ENCODE measurements at regions not wholly inside any gene's neighbourhood (a gene's known extent, or its start where the extent isn't known, plus 50 kb on each side); places are given as distances from the start of the nearest gene placed in this dataset.

GRCh38 chr10:131771634-131772358, 129.0 kb upstream of the PPP2R2D start:
- DNase-seq (ENCODE audit: low read depth in 2 of 2) = no peak

GRCh38 chr10:131772441-131772840, 128.4 kb upstream of the PPP2R2D start:
- no peak for DNase-seq (ENCODE audit: low read depth in 2 of 2)

- DNase-seq (ENCODE audit: low read depth in 2 of 2) = no peak
Observed at GRCh38 chr10:131773370-131774343, 127.2 kb upstream of the PPP2R2D start.

DNA sequence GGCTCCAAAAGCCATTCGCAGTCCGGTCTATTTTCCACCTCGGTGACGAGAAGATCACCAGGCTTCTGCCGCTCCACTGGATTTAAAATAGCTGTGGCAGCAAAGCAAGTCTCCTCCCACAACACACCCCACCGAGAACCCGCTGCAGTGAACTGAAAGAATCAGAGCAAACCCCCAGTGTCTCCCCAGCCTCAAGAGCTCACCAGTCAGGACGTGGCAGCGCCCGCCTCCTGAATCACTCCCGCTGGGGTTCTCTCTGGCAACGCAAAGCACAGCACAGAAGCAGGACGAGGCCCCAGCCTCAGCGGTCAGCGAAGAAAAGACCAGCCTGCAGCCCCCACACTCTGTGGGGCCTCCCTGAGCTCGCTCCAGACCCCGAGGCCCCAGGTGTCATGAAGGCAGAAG, 126.1 kb upstream of the PPP2R2D start:
- no peak for DNase-seq (ENCODE audit: low read depth in 2 of 2)

GRCh38 chr10:131775433-131775832, 125.4 kb upstream of the PPP2R2D start:
- no peak for DNase-seq (ENCODE audit: low read depth in 2 of 2)

DNA sequence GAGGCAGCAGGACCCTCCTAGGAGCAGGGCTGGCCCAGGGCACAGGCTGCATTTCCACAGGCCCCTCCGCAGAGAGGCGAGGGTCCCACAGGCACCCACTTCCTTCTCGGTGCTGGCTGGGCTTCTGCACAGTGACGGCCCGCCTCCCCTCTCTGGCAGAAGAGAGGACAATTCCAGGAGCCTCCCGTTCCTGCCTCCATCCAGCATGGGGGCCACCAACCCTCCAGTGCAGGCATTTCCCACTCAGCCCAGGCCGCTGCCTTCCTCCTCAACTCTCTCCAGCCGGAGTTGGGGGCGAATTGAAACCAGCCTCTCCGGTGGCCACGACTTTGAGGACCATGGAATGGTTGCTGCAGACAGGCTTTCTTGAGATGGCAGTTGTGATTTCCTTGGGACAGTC, 125.0 kb upstream of the PPP2R2D start:
- no peak for DNase-seq (ENCODE audit: low read depth in 2 of 2)

GRCh38 chr10:131776496-131776895, 124.3 kb upstream of the PPP2R2D start:
- DNase-seq (ENCODE audit: low read depth in 2 of 2) = no peak

- no peak for DNase-seq (ENCODE audit: low read depth in 2 of 2)
Observed at GRCh38 chr10:131777162-131777561, 123.6 kb upstream of the PPP2R2D start.

DNA sequence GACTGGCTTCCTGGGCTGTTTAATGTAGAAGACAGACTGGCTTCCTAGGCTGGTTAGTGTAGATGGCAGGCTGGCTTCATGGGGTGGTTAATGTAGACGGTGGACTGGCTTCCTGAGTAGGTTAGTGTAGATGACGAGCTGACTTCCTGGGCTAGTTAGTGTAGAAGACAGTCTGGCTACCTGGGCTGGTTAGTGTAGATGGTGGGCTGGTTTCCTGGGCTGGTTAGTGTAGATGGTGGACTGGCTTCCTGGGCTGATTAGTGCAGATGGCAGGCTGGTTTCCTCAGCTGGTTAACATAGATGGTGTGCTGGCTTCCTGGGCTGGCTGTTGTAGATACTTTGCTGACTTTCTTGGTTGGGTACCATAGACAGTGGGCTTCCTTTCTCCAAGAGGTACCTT, 122.9 kb upstream of the PPP2R2D start:
- DNase-seq (ENCODE audit: low read depth in 2 of 2) = no peak

DNA sequence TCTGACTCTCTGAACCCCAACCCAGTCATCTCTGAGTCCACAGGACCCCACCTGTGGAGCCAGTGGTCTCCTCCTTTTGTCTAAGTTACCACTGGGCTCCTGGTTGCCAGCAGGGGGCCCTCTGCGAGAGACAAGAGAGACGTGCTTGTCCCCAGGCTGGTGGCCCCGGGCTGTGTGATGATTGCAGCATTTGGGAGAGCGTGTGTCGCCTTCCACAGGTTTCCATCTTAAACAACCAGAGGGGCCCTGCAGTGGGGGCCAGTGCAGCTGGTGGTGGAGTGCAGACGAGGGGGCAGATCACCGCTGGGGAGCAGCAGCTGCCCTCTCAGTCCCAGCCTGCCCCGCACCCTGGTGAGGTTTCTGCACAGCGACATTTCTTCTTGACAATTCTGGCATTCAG, 122.4 kb upstream of the PPP2R2D start:
- no peak for DNase-seq (ENCODE audit: low read depth in 2 of 2)

- no peak for DNase-seq (ENCODE audit: low read depth in 2 of 2)
Observed at GRCh38 chr10:131778842-131779241, 122.0 kb upstream of the PPP2R2D start.

GRCh38 chr10:131779661-131780394, 121.0 kb upstream of the PPP2R2D start:
- no peak for DNase-seq (ENCODE audit: low read depth in 2 of 2)

DNA sequence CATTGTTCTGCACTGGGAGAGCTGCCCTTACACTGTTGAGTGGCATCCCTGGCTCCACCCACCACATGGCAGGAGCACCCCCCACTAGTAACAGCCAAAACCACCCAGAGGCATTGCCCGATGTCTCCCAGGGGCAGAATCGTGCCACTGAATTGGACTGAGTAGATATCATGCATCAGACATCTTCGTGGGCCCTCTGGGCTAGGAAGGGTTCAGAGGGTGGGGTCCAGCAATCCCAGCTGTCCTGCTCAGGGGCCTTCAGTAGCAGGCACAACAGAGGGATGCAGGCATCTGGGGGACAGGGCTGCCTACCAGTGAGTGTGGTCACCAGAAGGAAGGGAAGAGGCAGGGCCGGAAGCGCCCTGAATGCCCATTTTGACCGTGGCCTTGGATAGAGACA, 119.7 kb upstream of the PPP2R2D start:
- no peak for DNase-seq (ENCODE audit: low read depth in 2 of 2)

DNA sequence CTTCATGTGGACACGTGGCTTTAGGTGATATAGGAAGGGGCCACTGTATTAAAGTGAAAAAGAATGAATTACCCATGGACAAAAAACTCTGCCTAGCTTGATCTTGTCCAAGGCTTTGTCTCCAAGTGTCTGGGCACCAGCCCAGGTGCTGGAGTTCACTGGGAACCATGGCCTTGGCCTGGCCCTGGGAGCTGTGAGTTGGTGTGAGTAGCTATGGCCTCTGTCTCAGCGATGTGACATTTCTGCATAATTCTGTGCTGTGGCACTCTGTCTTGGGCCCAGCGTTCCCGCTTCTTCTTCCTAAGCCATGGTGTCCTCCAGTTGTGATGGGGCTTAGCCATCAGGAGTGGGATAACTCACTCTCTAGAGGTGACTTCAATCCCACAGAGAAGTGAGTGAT, 119.0 kb upstream of the PPP2R2D start:
- DNase-seq (ENCODE audit: low read depth in 2 of 2) = no peak

DNA sequence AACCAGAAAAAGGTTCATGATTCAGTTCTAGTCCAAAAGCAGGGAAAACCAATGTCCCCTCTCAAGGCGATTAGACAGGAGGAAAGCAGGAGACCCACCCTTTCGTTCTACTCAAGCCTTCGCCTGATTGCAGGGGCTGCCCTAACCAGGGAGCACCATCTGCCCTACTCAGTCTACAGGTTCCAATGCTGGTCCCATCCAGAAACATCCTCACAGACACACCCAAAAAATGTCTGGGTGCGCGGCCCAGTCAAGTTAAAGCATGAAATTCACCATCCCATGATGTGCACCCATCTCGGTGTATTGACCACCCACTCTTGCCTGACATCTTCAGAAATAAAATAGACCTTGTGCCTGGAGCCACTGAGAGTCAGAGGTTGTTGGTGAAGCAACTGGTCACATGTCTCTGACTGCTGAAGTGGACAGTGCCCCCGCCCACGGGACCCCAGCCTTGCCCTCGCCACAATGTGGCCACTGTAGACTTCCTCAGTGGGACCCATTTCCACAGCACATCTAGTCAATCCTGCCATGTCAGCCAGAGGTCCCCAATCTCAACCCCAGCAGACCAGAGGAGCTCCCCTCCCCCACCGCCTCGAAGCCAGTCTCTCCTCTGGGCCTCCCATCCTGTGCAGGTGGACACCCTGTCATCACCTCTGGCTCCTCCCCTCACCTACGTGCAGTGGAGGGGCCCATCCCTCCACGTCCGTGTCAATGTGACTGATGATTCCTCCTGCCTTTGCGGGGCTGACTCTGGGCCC, 116.3 kb upstream of the PPP2R2D start:
- no peak for DNase-seq (ENCODE audit: low read depth in 2 of 2)

DNA sequence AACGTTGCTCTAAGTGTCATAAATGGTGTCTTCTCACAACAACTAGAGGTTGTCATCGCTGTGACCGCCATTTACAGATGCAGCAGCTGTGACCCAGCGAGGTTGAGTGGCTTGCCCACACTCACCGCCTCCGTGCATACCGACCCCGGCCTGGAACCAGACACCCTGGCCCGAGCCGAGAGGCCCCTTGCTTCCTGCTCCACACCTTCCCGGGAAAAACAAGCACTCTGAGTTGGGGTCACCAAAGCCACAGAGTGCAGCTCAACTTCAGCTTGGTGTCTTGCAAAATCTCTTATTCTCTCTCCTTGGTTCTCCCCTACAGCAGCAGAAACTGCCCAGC, 115.7 kb upstream of the PPP2R2D start:
- no peak for DNase-seq (ENCODE audit: low read depth in 2 of 2)

- DNase-seq (ENCODE audit: low read depth in 2 of 2) = no peak
Observed at GRCh38 chr10:131786756-131787605, 113.8 kb upstream of the PPP2R2D start.

DNA sequence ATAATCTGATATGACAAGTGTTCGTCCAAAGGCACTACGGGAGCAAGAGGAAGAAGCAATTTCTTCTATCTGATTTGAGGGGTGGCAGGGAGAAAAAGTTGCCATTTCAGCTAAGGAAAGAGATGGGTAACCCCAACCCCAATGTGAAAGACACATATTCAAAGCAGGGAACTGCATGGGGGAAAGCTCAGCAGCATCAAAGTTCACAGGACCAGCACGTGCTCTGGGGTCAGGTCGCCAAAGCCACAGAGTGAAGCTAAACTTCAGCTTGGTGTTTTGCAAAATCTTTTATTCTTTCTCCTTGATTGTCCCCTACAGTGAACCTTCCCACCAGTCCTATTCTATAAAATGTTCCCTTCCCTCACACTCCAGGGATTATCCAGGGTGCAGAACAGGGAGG, 112.8 kb upstream of the PPP2R2D start:
- no peak for DNase-seq (ENCODE audit: low read depth in 2 of 2)

- DNase-seq (ENCODE audit: low read depth in 2 of 2) = no peak
Observed at GRCh38 chr10:131788386-131788785, 112.4 kb upstream of the PPP2R2D start.

DNA sequence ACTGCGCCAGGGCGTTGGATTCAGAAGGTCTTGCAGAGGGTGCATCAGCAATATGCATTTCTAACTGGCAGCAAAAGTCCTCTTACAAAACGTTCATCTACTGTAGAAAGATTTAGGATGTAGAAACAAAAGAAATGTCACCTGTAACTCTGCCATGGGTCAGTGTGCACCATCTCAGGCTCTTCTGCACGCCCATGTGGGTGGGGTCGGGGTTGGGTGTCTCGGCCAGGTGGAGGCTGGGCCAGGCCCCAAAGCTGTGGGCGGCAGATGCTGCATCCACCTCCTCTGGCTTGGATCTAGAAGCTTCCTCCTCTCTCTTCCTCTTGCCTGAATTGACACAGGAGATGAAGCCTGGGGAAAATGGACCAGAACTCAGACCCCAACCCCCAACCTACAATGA, 111.3 kb upstream of the PPP2R2D start:
- DNase-seq (ENCODE audit: low read depth in 2 of 2) = no peak

DNA sequence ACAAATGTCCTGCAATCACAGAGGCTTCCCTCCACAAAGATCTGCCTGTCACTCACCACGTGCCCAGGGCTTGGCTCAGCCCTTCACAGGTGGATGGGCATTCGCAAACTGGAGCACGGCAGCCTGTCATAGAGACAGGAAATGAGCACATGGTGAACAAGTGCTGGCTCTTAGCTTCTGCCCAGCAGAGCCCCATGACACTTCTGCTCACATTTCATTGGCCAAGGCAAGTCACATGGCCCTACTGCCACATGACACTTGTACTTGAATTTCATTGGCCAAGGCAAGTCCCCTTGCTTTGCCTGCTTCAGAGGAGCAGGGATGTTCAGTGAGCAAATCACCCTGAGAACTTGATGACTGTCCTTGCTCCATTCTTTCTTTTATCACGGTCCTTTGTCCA, 110.8 kb upstream of the PPP2R2D start:
- DNase-seq (ENCODE audit: low read depth in 2 of 2) = no peak
